ENCODE measurements at regions not wholly inside any gene's neighbourhood (a gene's known extent, or its start where the extent isn't known, plus 50 kb on each side); places are given as distances from the start of the nearest gene placed in this dataset.

DNA sequence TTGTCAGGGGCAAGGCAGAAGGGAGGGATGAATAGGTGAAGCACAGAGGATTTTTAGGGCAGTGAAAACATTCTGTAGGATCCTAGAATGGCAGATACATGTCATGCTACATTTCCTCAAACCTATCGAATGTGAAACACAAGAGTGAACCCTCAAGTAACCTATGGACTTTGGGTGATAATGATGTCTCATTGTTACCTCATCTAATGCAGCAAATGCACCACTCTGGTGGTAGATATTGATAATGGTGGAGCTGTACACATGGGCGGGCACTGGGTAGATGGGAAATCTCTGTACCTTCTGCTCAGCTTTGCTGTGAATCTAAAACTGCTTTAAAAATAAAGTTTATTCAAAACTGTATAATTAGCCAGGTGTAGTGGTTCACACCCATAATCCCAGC lies 95.2 kb upstream of the NCK2 start:
- no peak for DNase-seq

DNA sequence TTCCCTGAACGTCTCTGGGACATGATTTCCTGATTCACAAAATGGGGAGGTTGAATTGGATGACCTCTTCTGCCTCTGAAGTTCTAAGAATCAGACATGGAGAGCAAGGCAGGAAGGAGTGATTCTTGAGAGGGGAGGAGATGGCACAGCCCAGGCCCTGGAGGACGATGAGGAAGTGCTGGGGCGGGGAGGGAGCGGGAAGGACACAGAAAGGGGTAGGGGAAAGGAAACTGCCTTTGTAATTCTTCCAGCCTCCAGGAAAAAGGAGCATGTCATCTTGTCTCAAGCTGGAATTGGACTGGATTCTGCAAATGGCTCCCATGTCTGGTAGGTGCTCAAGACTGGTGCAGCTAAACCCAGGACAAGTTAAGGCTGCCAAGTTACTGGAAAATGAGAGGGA lies 97.0 kb upstream of the NCK2 start:
- DNase-seq: no peak

DNA sequence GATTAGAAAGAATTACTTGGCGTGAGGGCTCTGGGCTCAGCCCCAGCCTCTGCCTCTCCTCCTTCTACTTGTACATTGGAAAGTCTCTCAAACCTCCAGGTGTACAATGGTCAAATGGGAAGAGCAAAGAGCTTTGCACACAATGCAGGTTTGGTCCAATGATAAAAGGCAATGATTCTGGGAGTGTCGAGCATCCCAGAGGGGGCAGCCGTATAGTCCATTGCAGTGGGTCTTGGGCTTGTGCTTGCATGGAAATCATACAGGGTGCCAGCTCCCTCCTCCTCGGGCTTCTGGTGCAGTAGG lies 98.0 kb upstream of the NCK2 start:
- no peak for DNase-seq

DNA sequence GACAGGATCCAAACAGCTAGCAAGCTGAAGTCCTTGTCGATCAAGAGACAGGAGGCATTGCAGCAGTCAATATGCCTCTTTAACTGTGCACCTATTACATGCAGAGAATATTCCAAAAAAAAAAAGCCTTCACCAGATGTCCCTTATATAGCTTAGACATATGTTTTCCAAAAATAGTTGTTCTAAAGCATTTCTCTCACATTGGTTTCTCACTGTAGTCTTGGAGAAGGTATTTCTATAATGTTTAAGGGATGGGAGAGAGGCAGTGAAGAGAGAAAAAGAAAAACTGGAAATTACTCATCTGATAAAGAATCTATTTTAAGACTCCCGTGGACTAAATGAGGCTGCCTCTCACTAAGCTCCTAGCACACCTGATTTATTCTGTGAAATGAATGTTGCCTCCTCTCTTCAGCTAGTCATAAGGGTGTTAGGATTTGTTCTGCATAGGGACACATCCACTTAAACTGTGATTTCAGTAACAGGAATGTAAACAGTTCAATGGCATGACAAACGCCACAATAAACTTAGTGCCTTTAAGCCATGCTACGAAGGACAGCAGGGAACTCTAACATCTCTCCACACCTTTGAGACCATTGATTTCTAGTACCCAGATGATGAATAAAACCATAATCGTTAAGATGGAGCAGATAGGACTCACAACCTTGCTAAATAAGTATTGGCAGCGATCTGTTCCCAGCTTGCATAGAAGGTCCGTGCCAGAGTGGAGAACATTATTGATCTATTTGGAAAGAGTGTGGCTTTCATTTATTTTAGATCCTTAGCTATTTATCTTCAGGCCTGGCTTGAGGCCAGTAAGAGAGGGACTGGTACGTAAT lies 98.6 kb upstream of the NCK2 start:
- DNase-seq: no peak

DNA sequence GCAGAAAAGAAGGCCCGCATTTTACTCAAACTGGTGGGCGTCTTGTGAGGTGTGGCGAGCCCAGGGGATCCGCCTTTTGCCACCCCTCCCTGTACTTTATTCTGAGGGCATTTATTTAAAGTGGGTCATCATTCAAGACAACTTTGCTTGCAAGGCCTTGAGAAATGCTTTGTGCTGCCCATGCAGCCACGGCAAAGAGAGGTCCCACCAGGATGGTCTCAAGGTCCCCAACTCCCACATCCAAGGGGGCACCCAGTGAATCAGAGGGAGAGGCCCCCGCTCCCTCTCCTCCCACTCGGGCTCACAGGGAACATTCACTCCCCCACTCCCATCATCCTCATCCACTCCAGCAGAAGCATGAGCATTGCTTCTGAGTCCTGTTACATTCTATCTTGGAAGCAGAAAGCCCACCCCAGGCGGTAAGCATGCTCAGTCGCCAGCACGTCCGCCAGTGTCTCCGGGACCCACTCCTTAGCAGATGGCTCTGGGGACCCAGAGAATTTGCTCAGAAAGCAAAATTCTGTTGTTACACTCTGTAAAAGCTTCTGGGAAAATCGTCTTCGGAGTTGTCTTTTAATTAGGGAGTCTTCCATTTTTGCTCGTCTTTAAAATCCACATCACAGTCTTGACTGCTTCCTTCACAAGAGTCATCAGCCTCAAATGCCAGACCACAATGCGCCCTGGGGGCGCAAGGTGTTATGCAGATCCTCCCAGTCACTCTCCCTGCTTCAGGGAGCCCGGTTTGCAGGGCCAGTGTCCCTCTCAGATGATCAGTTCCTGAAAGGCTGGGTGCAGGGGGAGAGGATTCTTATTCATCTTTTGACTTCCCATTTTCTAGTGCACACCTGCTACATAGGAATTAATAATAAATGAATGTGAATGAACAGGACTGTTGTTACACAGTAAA lies 99.4 kb upstream of the NCK2 start:
- DNase-seq: no peak

DNA sequence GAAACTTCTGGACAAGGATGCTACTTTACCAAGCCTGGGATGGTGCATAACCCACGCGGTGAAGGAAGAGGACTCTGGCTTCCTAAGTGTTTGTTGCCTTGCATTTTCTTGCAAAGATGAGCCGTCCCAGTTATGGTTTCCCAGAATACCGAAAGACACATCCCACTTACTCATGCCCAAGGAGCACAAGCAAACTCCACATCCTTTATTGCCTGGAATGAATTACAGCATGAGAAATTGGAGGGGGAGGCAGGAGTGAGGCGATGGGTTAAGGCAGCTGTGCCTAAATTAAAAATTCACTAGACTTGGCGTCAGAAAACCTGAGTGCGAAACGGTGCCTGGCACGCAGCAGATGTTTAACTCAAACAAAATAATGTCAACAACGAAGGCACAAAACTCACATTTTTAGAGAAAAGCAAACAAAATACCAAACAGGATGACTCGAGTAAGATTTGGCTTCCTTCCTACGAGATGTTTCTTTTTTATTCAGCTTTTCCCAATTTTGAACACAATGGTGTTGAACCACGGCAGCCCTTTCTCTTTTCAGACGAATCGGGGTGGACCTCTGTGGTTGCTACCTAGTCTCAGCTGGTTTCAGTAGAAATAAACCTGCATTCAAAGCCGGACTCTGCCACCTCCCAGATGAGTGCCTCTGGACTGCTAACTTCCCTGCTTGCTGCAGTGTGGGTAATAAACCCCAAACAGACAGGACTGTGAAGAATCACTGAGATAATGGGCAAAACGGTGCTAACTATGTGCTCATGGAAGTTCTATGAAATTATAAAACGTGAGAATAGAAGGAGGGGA lies 100.3 kb upstream of the NCK2 start:
- no peak for DNase-seq

DNA sequence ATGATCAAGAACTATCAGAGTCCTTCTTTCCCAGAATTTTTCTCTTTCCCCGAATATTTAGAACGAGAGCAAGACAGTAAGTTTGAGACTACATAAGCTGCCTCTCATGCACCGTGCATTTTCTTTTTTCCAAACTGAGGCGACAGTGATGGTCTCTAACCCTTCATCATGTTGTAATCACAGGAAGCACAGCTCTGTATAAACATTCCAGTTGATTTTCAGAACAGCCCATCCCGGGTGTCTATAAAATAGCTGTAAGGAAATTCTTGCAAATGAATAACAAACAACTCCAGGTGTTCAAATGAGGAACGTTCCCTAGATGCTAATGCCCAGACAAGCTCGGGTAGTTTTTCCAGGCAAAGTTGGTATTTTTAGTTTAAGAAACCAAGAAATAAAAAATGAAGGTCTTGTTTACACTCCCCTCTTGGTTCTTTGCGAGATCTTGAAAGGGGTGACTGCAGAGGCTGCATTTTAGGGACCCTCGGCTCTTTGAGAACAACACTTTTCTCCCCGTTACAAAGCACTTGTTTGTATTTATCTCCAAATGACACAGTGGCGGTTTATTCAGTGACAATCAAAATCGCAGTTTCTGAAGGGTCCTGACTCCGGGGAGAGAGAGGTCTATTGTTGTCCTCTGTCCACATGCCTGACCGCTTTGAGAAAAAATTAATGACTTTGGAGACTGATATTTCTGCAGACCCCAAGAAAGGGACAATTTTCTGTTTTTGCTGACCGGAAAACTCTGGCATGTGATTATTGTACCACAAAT lies 101.1 kb upstream of the NCK2 start:
- DNase-seq: no peak

DNA sequence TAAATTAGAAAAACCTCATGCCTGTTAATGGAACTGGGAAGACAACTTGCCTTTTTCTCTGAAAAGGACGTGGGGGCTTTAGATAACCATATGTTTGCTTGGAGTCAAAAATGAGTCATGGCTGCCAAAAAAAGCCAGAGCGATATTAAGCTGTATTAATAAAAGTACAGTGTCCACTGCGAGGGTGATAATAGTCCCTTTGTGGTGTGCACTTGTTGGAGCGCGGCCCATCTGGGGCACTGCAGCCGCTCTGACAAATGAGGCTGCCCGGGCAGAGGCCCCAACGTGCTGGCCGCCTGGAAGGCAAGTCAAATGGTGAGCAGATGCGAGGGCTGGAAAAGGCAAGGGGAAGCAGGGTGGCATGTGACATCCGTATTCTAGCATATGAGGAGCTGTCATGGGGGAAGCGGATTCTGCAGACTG lies 103.3 kb upstream of the NCK2 start:
- no peak for DNase-seq

DNA sequence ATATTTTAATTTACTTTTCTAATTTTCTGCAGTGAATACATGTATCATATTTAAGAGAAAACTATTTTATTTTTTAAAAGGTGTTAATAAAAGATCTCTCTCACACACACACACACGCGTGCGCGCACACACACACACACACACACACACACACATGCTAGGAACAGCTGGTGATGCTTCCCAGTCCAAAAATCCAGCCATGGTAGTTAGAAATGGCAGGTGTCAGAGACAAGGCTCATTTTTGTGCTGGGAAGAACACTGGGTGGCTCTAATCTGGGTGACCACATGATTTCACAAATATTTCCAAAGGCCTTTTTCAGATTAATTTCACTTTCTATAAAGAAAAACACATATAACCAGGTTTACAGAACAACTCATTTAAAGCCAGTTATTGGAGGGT lies 104.5 kb upstream of the NCK2 start:
- DNase-seq: no peak

DNA sequence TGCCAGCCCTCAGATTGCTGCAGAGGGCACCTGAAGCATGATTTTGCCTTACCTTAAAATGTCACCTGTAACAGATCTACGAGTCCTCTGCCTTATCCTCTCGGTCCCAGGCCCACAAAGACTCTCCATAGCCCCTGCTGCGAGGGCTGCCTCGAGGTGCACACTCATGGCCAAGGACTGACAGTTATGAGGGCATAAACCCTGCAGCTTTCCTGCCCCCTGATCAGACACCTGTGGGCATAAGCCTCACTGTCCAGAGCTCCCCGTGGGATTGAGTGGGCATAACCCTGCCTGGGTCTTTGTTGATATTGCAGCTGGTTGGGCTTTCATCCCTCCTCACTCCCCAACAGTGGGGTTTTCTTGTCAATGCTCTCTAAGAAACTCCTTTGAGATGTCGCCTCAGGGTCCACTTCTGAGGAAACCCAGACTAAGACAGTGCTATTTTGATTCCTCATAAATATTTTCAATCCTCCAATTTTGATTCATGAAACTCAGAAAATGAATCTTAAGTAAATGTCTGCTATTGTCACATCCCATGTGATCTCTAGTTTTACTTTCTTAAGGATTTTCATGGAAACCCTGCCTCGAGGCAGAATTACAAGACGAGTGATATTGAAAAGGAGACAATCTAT lies 108.5 kb upstream of the NCK2 start:
- no peak for DNase-seq

DNA sequence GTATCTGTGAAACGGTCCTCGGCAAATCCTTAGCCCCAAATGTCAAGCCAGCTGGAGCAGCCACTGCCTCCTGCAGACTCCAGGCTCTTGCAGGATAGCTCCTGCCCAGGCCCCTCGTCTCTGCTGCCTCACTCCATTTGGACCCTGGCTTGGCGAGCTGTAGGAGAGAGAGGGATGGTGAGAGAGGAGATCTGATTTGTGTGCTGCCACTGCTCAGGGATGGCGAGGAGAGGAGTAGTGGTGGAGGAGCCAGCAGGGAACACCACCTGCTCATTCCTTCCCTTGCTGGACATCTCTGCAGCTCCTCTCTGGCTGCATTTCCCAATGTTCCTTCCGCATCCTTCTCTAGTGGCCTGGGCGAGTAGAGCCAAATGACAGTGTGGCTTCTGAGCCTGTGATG lies 109.1 kb upstream of the NCK2 start:
- no peak for DNase-seq

DNA sequence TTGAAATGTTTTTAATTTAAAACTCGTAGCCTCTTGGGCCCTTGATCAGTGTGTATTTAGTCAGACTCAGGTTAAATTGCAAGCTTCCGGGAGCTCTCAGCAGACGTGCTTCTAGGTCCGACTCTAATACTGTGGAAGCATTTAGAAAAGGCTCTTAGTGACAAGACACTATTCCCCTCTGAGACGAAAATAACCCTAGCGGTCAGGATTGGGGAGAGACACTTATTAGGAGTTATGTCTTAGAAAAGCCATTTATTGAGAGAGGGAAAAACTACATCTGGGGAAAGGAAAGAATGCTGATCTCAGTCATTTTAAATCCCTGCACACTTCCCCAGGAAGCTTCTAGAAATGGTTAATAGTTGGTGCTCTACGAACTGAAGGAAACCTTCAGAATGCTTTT lies 110.5 kb upstream of the NCK2 start:
- DNase-seq: no peak

DNA sequence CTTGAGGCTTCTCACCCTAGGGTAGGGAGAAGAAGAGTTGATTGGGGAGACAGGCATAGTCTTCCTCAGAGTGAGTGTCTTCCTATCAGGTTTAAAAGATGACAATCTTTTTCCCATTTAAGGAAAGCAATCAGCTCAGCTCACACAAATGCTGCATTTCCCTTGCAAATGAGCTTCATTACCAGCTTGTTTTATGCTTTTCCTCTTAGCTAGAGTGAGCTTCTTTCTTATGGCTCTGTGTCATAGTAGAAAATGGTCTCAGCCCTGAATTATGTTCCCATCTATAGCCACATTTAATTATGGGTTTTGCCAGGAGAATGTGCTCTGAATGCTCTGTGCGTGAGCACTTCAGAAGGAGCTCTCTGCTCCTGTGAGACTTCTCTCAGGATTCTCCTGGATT lies 112.8 kb upstream of the NCK2 start:
- DNase-seq: no peak

DNA sequence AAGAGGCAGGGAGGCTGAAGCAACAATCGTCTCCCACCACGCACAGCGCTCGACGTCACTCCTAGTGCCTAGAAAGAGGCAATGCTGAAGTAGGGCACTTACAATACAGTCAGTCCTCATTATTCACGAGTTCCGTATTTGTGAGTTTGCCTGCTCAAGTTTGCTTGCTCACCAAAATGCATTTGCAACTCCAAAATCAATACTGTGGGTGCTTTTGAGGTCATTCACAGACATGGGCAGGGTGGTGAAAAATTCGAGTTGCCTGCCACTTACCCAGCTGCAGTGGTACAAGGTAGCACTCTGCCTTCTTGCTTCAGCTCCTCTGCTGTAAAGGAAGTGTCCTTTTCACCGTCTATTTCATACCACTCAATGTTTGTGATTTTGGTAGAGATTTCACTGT lies 113.7 kb upstream of the NCK2 start:
- DNase-seq: no peak

DNA sequence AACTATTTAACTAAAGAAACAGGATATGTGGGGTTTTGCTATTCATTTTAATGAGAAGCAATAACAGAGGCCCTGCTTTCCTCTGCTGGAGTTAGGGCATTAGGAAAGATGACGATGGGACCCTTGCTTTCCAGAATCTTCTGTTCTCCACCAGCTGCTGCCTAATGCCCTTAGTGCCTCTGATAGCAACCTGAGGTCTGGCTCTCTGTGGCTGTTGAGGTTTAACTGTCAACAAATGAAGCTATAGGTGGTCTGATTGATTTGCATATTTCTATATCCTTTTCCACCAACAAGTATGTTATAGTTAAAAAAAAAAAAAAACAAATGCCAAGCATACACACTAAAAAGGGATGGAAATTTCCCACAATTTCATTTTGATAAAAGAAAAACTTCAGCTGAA lies 115.1 kb upstream of the NCK2 start:
- DNase-seq: no peak

DNA sequence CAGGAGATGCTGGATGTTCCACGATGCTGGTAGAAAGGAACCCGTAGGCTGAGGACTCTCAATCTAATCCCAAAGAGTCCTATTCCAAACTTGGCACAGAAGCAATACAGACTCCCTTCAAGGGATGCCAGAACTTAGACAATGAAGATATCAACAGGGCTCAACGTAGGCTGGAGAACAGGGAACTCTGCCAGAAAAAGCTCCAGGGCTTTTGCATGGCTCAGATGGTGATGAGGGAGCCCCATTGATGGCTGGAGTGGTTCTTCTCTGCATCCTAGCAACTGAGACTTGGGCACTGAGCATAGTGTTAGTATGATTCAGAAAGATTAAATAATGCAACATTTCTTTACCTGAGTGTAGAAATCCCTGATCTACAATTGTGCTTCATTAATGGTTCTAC lies 117.2 kb upstream of the NCK2 start:
- DNase-seq: no peak

DNA sequence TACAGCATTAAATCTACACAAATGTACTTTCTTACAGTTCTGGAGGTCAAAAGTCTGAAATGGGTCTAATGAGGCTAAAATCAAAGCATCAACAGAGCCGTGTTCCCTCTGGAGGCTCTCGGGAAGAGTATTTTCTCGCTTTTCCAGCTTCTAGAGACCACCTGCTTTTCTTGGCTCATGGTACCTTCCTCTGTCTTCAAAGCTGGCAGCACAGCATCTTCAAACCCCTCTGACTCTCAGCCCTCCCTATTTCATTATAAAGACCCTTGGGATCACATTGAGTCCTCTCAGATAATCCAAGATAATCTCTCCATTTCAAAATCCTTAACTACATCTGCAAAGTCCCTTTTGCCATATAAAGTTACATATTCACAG lies 117.8 kb upstream of the NCK2 start:
- no peak for DNase-seq

DNA sequence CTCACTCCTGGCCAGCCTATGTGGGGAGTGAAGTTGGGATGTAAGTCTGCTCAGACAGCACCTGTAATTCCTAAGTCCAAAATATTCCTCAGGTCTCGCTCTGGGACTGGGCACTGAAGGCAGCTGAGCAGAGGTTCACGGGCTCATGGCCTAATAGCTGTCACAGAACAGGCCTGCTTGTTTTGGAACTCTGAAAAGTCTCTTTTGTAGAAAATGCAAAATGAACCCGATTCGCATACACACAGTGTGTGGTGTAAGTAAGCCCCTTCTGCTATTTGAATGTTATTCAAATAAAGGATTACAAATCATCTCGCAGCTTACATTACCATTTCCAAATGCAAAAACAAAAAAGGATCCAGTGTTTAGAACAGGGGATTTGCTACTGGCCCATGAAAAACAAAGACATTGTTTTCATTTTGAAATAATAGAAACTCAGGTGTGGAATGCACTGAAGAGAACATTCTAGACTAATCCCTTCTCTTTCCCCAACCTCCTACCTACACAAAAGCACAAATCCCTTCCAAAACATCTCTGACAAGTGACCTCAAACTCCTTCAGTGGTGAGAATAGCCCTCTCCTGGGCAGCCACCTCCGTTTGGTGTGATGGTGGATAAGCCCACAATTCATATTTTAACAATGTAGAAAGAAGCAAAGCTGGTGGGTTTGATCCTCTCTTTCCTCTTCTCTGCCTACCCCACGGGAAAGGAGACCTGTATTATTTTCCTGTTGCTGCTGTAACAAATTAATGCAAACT lies 118.3 kb upstream of the NCK2 start:
- no peak for DNase-seq

DNA sequence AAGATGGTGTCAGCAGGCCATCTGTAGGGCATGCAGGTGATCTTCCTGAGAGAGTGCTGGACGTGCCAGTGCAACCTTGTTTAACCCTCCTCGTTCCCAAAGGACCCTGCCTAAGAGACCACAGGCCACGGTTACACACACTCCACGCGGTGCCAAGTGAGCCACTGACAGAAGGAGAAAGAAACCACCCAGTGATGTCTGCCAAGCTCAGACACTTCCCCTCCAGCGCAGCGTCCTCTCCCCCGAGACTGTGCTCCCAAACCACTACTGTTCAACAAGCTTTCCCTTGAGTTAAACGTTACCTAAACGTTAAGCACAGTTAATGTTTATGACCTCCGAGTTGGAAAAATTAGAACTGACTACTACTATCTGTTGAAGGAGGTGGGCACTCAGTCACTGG lies 119.1 kb upstream of the NCK2 start:
- no peak for DNase-seq

DNA sequence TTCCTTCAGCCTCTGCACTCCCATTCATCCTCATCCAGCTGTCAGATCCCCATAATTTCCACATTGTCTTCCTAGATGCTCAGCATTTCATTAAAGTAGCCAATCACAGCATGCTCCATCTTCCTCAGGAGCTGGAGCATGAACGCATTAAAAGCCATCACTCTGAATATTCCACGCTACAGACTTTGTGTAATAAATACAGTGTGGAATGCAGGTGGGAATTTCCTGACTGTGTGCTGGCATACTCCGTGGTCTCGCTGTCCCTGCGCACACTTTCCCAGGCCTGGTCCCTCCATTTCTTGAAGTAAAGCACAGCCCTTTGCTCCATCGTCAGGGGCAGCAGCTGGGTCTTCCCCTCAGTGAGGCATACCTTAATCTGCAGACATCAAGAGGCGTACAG lies 123.7 kb upstream of the NCK2 start:
- DNase-seq: no peak

DNA sequence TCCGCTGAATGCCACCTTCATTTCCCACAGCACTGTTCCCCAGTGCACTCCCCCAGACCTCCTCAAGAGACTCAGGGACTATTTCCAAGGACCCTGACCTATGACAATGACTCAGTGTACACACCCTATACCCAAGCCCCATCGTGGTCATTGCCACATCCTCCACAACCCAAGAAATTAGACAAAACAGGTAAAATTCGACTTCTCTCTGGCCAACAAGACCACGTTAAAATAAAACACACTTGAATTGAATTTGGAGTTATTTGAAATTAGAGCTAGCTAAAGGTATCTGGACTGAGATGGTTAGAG lies 126.4 kb upstream of the NCK2 start:
- no peak for DNase-seq

Measured in activated CD8-positive, alpha-beta memory T cell treated with anti-CD3 and anti-CD28 coated beads for 24 hours (primary cell).